OCI-LY1 (cell line): ENCODE measurements at regions not wholly inside any gene's neighbourhood (a gene's known extent, or its start where the extent isn't known, plus 50 kb on each side); places are given as distances from the start of the nearest gene placed in this dataset.

Source experiments
- H2AFZ ChIP-seq: fragments of 200-600 bp; sonication (generic), shearing (Covaris generic); 2 replicates; pipeline ENCODE4 v1.6.0; 2014; ENCODE audit warnings: antibody characterized with exemption, mild to moderate bottlenecking, low read length
- H3F3A ChIP-seq: fragments of 200-600 bp; sonication (generic), shearing (Covaris generic); 2 replicates; pipeline ENCODE4 v1.6.0; 2014; ENCODE audit warnings: mild to moderate bottlenecking, antibody characterized with exemption, low read length, moderate library complexity; ENCODE audit not compliant: insufficient read depth
- H3K27ac ChIP-seq: fragments of 200-600 bp; sonication (generic); 2 replicates; pipeline ENCODE4 v1.5.1; 2014; ENCODE audit warnings: low read length, mixed run types, mild to moderate bottlenecking, low read depth; ENCODE audit not compliant: poor library complexity, severe bottlenecking
- H3K27me3 ChIP-seq: fragments of 200-600 bp; sonication (generic); 2 replicates; pipeline ENCODE4 v1.6.0; 2014; ENCODE audit warnings: antibody characterized with exemption, mild to moderate bottlenecking, low read length, moderate library complexity; ENCODE audit not compliant: insufficient read depth
- H3K36me3 ChIP-seq: fragments of 200-600 bp; sonication (generic); 2 replicates; pipeline ENCODE4 v1.6.1; 2014; ENCODE audit warnings: mild to moderate bottlenecking, antibody characterized with exemption, low read length, moderate library complexity, mixed read lengths; ENCODE audit not compliant: insufficient read depth
- H3K4me1 ChIP-seq: fragments of 200-600 bp; sonication (generic); 2 replicates; pipeline ENCODE4 v1.5.1; 2014; ENCODE audit warnings: mild to moderate bottlenecking, low read length, moderate library complexity; ENCODE audit not compliant: insufficient read depth, severe bottlenecking
- H3K4me2 ChIP-seq: fragments of 200-600 bp; sonication (generic), shearing (Covaris generic); 2 replicates; pipeline ENCODE4 v1.6.1; 2014; ENCODE audit warnings: low read length
- H3K4me3 ChIP-seq: fragments of 200-600 bp; sonication (generic); 2 replicates; pipeline ENCODE4 v1.5.1; 2014; ENCODE audit warnings: low read length, low read depth, mild to moderate bottlenecking, mixed read lengths; ENCODE audit not compliant: poor library complexity, severe bottlenecking
- H3K79me2 ChIP-seq: fragments of 200-600 bp; shearing (Covaris generic); 2 replicates; pipeline ENCODE4 v1.6.1; 2016; ENCODE audit warnings: mixed run types, low read length, mixed read lengths; ENCODE audit not compliant: insufficient read depth
- H3K9ac ChIP-seq: fragments of 200-600 bp; sonication (generic), shearing (Covaris generic); 2 replicates; pipeline ENCODE4 v1.6.1; 2014; ENCODE audit warnings: mild to moderate bottlenecking, low read length, mixed read lengths
- H3K9me2 ChIP-seq: fragments of 200-600 bp; sonication (generic), shearing (Covaris generic); 2 replicates; pipeline ENCODE4 v1.6.1; 2014; ENCODE audit warnings: low read depth, mild to moderate bottlenecking, low read length, mixed read lengths
- H3K9me3 ChIP-seq: fragments of 200-600 bp; shearing (Covaris generic); 2 replicates; pipeline ENCODE4 v1.6.1; 2014; ENCODE audit warnings: low read length, mixed read lengths
- H4K20me1 ChIP-seq: fragments of 200-600 bp; sonication (generic), shearing (Covaris generic); 2 replicates; pipeline ENCODE4 v1.6.0; 2016; ENCODE audit warnings: mild to moderate bottlenecking, low read length; ENCODE audit not compliant: insufficient read depth
- EZH2 ChIP-seq: fragments of 200-600 bp; sonication (generic), shearing (Covaris generic); IDR thresholded peaks from 2 replicates; pipeline ENCODE4 v1.8.0; 2017; ENCODE audit warnings: borderline replicate concordance, mixed run types, mild to moderate bottlenecking, antibody characterized with exemption, low read length, moderate library complexity, mixed read lengths
- TF ChIP-seq, protein P1 (sequence below): fragments of 200-600 bp; sonication (generic), shearing (Covaris generic); IDR thresholded peaks from 2 replicates; pipeline ENCODE4 v1.5.1; 2017; ENCODE audit warnings: mild to moderate bottlenecking, antibody characterized with exemption, low read length, moderate library complexity, mixed read lengths

DNA sequence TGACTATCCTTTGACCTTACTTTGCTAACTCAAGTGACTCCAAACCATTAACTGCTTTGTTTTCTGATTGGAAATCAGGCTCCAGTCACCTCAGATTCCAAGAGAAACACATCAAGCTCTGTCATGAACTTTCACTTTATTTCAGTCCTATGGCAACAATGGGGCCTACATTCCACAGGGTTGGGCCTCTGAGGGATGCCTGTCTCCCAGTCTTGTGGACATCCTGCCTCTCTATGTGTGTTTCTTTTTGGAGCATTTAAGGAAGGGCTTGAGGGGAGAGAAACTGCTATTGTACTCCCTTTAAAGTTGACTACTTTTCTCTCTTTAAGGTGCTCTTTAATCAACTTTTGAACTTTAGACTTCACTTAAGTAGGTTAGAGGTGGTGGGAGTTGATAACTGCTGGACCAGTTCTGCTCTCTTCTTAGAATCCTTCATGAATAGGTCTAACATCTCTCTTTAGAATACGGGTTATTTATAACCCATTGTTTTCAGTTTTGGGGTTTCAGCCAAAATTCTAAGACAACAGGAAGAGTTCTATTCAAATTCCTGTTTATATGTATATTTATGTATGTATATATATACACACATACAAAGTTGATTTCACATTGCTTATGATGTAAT lies 274.3 kb upstream of the NR3C2 start:
- H3F3A ChIP-seq, result no peaks in the 10 kb centered on the region
- no peaks in the 10 kb centered on the region for H3K9me2 ChIP-seq
- TF ChIP-seq, protein P1, sequence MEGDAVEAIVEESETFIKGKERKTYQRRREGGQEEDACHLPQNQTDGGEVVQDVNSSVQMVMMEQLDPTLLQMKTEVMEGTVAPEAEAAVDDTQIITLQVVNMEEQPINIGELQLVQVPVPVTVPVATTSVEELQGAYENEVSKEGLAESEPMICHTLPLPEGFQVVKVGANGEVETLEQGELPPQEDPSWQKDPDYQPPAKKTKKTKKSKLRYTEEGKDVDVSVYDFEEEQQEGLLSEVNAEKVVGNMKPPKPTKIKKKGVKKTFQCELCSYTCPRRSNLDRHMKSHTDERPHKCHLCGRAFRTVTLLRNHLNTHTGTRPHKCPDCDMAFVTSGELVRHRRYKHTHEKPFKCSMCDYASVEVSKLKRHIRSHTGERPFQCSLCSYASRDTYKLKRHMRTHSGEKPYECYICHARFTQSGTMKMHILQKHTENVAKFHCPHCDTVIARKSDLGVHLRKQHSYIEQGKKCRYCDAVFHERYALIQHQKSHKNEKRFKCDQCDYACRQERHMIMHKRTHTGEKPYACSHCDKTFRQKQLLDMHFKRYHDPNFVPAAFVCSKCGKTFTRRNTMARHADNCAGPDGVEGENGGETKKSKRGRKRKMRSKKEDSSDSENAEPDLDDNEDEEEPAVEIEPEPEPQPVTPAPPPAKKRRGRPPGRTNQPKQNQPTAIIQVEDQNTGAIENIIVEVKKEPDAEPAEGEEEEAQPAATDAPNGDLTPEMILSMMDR, result no peak
- TF ChIP-seq EZH2, result no peak
- H3K36me3 ChIP-seq, result no peaks in the 10 kb centered on the region
- no peaks in the 10 kb centered on the region for H3K4me1 ChIP-seq
- no peak overlapping the region for H3K27ac ChIP-seq
- H4K20me1 ChIP-seq, result no peaks in the 10 kb centered on the region
- H3K4me2 ChIP-seq, result no peak overlapping the region
- no peak overlapping the region for H3K4me3 ChIP-seq
- no peaks in the 10 kb centered on the region for H3K79me2 ChIP-seq
- H3K27me3 ChIP-seq, result no peaks in the 10 kb centered on the region
- no peak overlapping the region for H3K9ac ChIP-seq
- H3K9me3 ChIP-seq, result no peaks in the 10 kb centered on the region
- no peak overlapping the region for H2AFZ ChIP-seq

DNA sequence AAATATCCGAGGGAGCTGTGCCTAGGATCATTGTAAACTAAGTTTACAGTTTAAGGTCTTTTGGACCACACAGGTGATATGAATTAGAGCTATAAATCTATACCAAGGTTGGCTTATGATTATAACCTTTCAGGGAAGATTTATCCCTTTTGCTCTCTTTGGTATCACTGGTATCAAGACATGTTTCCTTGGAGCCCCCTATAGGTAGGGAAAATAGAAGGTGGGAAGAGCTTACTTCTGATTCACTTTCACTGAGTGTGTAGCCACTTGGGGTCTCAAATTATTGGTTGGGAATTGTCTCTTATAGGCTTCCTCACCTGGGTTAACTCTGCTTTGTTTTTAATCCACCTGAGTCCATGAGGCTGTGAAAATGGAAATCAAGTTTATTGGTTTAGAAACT lies 262.1 kb upstream of the NR3C2 start:
- H2AFZ ChIP-seq, result no peak overlapping the region
- no peaks in the 10 kb centered on the region for H3K36me3 ChIP-seq
- H3K79me2 ChIP-seq, result no peaks in the 10 kb centered on the region
- no peak overlapping the region for H3K9ac ChIP-seq
- H3K9me2 ChIP-seq, result no peaks in the 10 kb centered on the region
- H3K4me1 ChIP-seq, result no peaks in the 10 kb centered on the region
- H3K27me3 ChIP-seq, result no peaks in the 10 kb centered on the region
- no peaks in the 10 kb centered on the region for H3K9me3 ChIP-seq
- TF ChIP-seq EZH2, result no peak
- TF ChIP-seq, protein P1, result peak; percentile 18; the same call in 1 of the 2 replicates
- H3K4me2 ChIP-seq, result no peak overlapping the region
- H3K27ac ChIP-seq, result no peak overlapping the region
- no peaks in the 10 kb centered on the region for H3F3A ChIP-seq
- no peak overlapping the region for H3K4me3 ChIP-seq
- H4K20me1 ChIP-seq, result no peaks in the 10 kb centered on the region

DNA sequence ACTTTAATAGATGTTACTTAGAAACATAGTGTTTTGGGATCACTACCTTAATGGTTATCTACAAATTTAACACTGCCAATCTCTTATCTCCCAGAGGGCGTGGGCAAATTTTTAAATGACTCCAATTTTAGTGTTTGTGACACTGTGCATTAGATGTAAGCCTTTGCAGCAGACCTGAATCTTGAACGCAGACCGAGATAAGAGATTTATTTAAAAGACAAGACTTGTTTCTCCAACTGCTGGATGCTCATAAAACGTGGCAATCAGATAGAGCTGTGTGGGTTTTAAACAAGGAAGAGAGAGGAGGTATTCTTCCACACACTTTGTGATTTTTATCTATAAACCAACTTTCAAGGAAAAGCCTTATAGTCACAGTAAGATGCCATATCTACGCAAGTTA lies 252.5 kb upstream of the NR3C2 start:
- Histone ChIP-seq H3K79me2 (no peaks in the 10 kb centered on the region), H3F3A (no peaks in the 10 kb centered on the region), H3K27ac (no peak overlapping the region), H3K4me3 (no peak overlapping the region), H3K9ac (no peak overlapping the region), H3K4me2 (no peak overlapping the region), H3K9me3 (no peaks in the 10 kb centered on the region), H3K36me3 (no peaks in the 10 kb centered on the region), H3K4me1 (no peaks in the 10 kb centered on the region), H3K9me2 (no peaks in the 10 kb centered on the region; the same call in 1 of the 2 replicates), H2AFZ (no peak overlapping the region), H3K27me3 (no peaks in the 10 kb centered on the region), H4K20me1 (no peaks in the 10 kb centered on the region)
- TF ChIP-seq EZH2, result no peak
- TF ChIP-seq, protein P1, result no peak
